ENCODE measurements at regions not wholly inside any gene's neighbourhood (a gene's known extent, or its start where the extent isn't known, plus 50 kb on each side); places are given as distances from the start of the nearest gene placed in this dataset.
"Not testable (repeated sequence)": the region's sequence is repeated elsewhere in the genome, so short reads cannot be mapped to it uniquely, and the experiment has no call there.

- Histone ChIP-seq H3K27ac (no peak overlapping the region), H3K9me3 (no peaks in the 10 kb centered on the region), H3K36me3 (no peaks in the 10 kb centered on the region), H3K27me3 (no peaks in the 10 kb centered on the region), H3K4me1 (no peaks in the 10 kb centered on the region), H3K4me3 (no peak overlapping the region)
- TF ChIP-seq POLR2A (IDR thresholded peaks at IDR 0.05) (no peak), CTCF (IDR thresholded peaks at IDR 0.05) (no peak)
- DNase-seq: no peak
Observed at GRCh38 chr13:22961835-22962537, 218.8 kb upstream of the SGCG start.

GRCh38 chr13:22963384-22964053 lies 217.3 kb upstream of the SGCG start:
- H3K4me1 ChIP-seq, H3K9me3 ChIP-seq, H3K27ac ChIP-seq, H3K4me3 ChIP-seq, DNase-seq, H3K36me3 ChIP-seq, H3K27me3 ChIP-seq: not testable (repeated sequence)

GRCh38 chr13:22964245-22964966 lies 216.4 kb upstream of the SGCG start:
- H3K4me1 ChIP-seq: no peaks in the 10 kb centered on the region
- H3K9me3 ChIP-seq: no peaks in the 10 kb centered on the region
- TF ChIP-seq POLR2A (IDR thresholded peaks at IDR 0.05) (no peak), CTCF (IDR thresholded peaks at IDR 0.05) (no peak)
- H3K27me3 ChIP-seq: no peaks in the 10 kb centered on the region
- no peak overlapping the region for H3K4me3 ChIP-seq
- no peak overlapping the region for H3K27ac ChIP-seq
- DNase-seq: no peak
- H3K36me3 ChIP-seq: no peaks in the 10 kb centered on the region

- not testable (repeated sequence) for H3K27ac ChIP-seq, H3K4me3 ChIP-seq, H3K4me1 ChIP-seq, H3K27me3 ChIP-seq, H3K36me3 ChIP-seq, DNase-seq, H3K9me3 ChIP-seq
Observed at GRCh38 chr13:22965011-22965857, 215.5 kb upstream of the SGCG start.

GRCh38 chr13:22965858-22966239 lies 214.9 kb upstream of the SGCG start:
- not testable (repeated sequence) for DNase-seq, H3K27ac ChIP-seq, H3K27me3 ChIP-seq, H3K9me3 ChIP-seq, H3K4me3 ChIP-seq, H3K4me1 ChIP-seq, H3K36me3 ChIP-seq

GRCh38 chr13:22966753-22967152 lies 214.0 kb upstream of the SGCG start:
- not testable (repeated sequence) for H3K9me3 ChIP-seq, H3K27ac ChIP-seq, H3K36me3 ChIP-seq, DNase-seq, H3K27me3 ChIP-seq, H3K4me1 ChIP-seq, H3K4me3 ChIP-seq

GRCh38 chr13:22967669-22968068 lies 213.1 kb upstream of the SGCG start:
- no peaks in the 10 kb centered on the region for H3K27me3 ChIP-seq
- no peaks in the 10 kb centered on the region for H3K9me3 ChIP-seq
- no peak for TF ChIP-seq POLR2A (IDR thresholded peaks at IDR 0.05)
- DNase-seq: no peak
- no peak overlapping the region for H3K27ac ChIP-seq
- H3K4me3 ChIP-seq: no peak overlapping the region
- no peaks in the 10 kb centered on the region for H3K36me3 ChIP-seq
- H3K4me1 ChIP-seq: no peaks in the 10 kb centered on the region

- no peak for DNase-seq
- Histone ChIP-seq H3K27me3 (no peaks in the 10 kb centered on the region), H3K4me3 (no peak overlapping the region), H3K9me3 (peaks cover 0 to 6% (median 0%) of the 10 kb centered on the region in 4 donors), H3K36me3 (no peaks in the 10 kb centered on the region), H3K4me1 (no peaks in the 10 kb centered on the region), H3K27ac (no peak overlapping the region)
- TF ChIP-seq CTCF (IDR thresholded peaks at IDR 0.05) (no peak), POLR2A (IDR thresholded peaks at IDR 0.05) (no peak)
Observed at GRCh38 chr13:22979952-22980351, 200.8 kb upstream of the SGCG start.
